Stomach (tissue), 8 donors: ENCODE measurements at regions not wholly inside any gene's neighbourhood (a gene's known extent, or its start where the extent isn't known, plus 50 kb on each side); places are given as distances from the start of the nearest gene placed in this dataset.

ENCODE experiments used
- DNase-seq, 2 donors: peaks; one replicate each; pipeline versions ENCODE4 v3.0.0 to v3.0.0-alpha.2; 2013 to 2019
- H3K27ac ChIP-seq, 5 donors: fragments of 200-600 bp in 4 of 5; sonication (generic) in 4 of 5; one replicate each; pipeline ENCODE4 v1.5.1; 2013 to 2019; ENCODE audit warnings: mild to moderate bottlenecking in 1 of 5, moderate library complexity in 1 of 5
- H3K27me3 ChIP-seq, 3 donors: fragments of 200-600 bp; sonication (generic); one replicate each; pipeline ENCODE4 v1.5.1; 2017 to 2019; ENCODE audit warnings: mixed run types in 1 of 3
- H3K36me3 ChIP-seq, 4 donors: fragments of 200-600 bp; sonication (generic); 1 replicate in 3 of 4; 2 replicates in 1 of 4; pipeline ENCODE4 v1.5.1; 2016 to 2019
- H3K4me1 ChIP-seq, 4 donors: fragments of 200-600 bp; sonication (generic); one replicate each; pipeline ENCODE4 v1.5.1; 2016 to 2019
- H3K4me3 ChIP-seq, 4 donors: fragments of 200-600 bp; sonication (generic) in 3 of 4; one replicate each; pipeline ENCODE4 v1.5.1; 2016 to 2019; ENCODE audit warnings: mild to moderate bottlenecking in 1 of 4
- H3K9me3 ChIP-seq, 4 donors: fragments of 200-600 bp; sonication (generic); one replicate each; pipeline ENCODE4 v1.5.1; 2016 to 2019
- CTCF ChIP-seq, 7 experiments: fragments of 450-650 bp in 4 of 7; fragments of 200-600 bp in 3 of 7; sonication (generic) in 3 of 7; IDR thresholded peaks; one replicate each; pipeline ENCODE4 v1.5.1; 2016 to 2019; ENCODE audit warnings: antibody characterized with exemption in 7 of 7, control low read depth in 2 of 7, mild to moderate bottlenecking in 1 of 7
- EP300 ChIP-seq: sonication (generic); formaldehyde crosslinking; IDR thresholded peaks from one replicate; pipeline ENCODE4 v1.6.1; 2017; ENCODE audit warnings: antibody characterized with exemption
- POLR2A ChIP-seq, 4 donors: fragments of 450-650 bp; IDR thresholded peaks; one replicate each; pipeline ENCODE4 v1.6.1; 2016; ENCODE audit warnings: antibody characterized with exemption in 4 of 4, control low read depth in 2 of 4, mild to moderate bottlenecking in 1 of 4, moderate library complexity in 1 of 4
- POLR2AphosphoS5 ChIP-seq, 3 donors: sonication (generic); formaldehyde crosslinking; IDR thresholded peaks; one replicate each; pipeline ENCODE4 v1.6.1; 2016; ENCODE audit warnings: antibody characterized with exemption in 3 of 3
- WGBS, 5 donors: extraction: QIAGEN DNeasy Blood & Tissue Kit in 3 of 5; methylation state at CpG; one replicate each; pipeline versions ENCODE4 v1.1.5 to v1.1.7; 2013 to 2018; 5-methylcytosine and 5-hydroxymethylcytosine counted together
- intact Hi-C: fragments of 100-400 bp; cut with DNase I; formaldehyde crosslinking; loops from one replicate; pipeline ENCODE4 v1.15.1; 2023; ENCODE audit warnings: low total_unique reads
- donor health status: healthy with polysubstance abuse.
- donor health status: Bipolar disorder and iron deficiency.
- donor health status: healthy.

DNA sequence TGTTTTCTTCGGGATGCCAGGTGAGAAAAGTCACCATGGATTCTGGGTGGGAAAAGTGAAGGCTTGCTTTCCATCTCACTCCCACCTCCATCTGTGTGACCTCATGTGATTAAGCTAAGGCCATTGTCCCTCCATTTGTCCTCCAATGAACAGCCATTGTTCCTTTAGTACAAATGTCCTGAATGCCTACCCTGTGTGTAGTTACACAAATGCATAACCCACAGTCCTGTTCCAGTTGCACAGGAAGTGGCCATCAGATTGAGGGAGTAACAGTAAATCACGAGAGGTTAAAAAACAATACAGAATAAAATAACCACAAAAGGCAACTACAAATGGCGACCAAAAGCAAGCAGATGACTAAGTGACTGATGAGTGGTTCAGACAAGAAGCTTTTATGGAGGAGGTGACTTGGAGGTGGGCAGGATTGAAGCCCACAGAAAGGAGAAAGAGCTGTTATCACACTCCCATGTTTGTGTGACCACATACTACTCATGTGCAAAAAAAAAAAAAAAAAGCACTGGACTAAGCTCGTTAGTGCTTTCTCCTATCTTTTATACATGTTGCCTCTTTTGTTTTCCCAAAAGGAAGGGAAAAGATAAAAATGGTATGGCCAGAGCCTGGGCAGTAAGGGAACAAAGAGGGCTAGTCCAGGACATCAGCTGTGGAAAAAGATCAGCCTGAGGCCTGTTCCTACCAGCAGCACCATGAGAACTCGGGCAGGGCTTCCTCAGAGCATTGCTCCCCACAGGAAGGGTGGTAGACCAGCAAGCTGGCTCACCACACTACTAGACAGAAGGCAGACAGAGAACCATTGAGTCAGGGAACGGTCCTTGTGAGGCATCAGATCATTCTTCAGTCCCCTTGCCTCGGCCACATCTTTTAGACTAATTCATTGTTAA lies 111.0 kb downstream of the TFAP2A start:
- Histone ChIP-seq H3K4me3 (no peak overlapping the region), H3K9me3 (no peaks in the 10 kb centered on the region), H3K36me3 (no peaks in the 10 kb centered on the region), H3K4me1 (no peaks in the 10 kb centered on the region), H3K27ac (no peak overlapping the region), H3K27me3 (no peaks in the 10 kb centered on the region)
- no peak for DNase-seq
- intact Hi-C loops, result no loop called here
- TF ChIP-seq POLR2AphosphoS5 (IDR thresholded peaks at IDR 0.05), result no peak
- 63 to 70% (median 65%) methylated on average over 7 of the region's 7 CpGs for WGBS, 5 donors

DNA sequence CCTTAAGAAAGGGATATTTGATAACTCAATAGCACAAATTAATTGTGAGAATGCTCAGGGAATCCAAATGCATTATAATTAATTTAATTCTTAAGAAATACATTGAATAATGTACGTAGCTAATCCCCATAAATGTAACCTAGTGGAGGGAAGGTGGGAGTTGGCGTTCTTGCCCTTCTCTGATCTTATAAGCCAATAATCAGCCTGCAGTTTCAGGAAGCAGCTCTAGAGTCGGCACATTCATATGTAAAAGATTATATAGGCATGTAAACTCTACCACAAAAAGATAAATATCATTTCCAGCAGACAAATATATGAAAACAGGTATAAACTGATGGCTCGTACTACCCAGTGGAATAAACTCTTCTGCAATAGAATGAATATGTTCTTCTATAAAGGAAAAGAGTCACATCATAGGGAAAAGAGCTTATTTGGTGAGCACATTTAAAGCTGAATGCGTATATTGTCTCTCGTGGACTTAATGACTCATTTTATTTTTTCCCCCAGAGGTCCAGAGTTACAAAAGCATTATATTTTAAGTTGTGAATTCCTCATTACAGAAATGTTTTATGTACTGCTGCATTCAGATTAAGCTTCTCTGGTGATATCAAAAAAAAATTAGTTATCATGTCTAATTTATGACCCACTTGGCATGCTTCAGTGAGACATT lies 112.2 kb downstream of the TFAP2A start:
- no peak for DNase-seq
- no peaks in the 10 kb centered on the region for H3K4me1 ChIP-seq
- H3K4me3 ChIP-seq, result no peak overlapping the region
- TF ChIP-seq POLR2A (IDR thresholded peaks at IDR 0.05) (no peak), EP300 (no peak), POLR2AphosphoS5 (IDR thresholded peaks at IDR 0.05) (no peak), CTCF (IDR thresholded peaks at IDR 0.05) (no peak)
- H3K36me3 ChIP-seq, result no peaks in the 10 kb centered on the region
- H3K9me3 ChIP-seq, result no peaks in the 10 kb centered on the region
- no peaks in the 10 kb centered on the region for H3K27me3 ChIP-seq
- intact Hi-C loops, result no loop called here
- 67 to 79% (median 71%) methylated on average over 6 of the region's 6 CpGs for WGBS, 5 donors
- H3K27ac ChIP-seq, result no peak overlapping the region

- Histone ChIP-seq H3K36me3 (no peaks in the 10 kb centered on the region), H3K9me3 (no peaks in the 10 kb centered on the region), H3K4me3 (no peak overlapping the region), H3K4me1 (no peaks in the 10 kb centered on the region), H3K27ac (no peak overlapping the region), H3K27me3 (no peaks in the 10 kb centered on the region)
- intact Hi-C loops, result no loop called here
- TF ChIP-seq EP300, result no peak
- TF ChIP-seq POLR2AphosphoS5 (IDR thresholded peaks at IDR 0.05), result no peak
- TF ChIP-seq CTCF (IDR thresholded peaks at IDR 0.05), result no peak
- TF ChIP-seq POLR2A (IDR thresholded peaks at IDR 0.05), result no peak
- no peak for DNase-seq
- WGBS, 5 donors, result 45 to 100% (median 89%) methylated on average over 2 of the region's 2 CpGs
Observed at GRCh38 chr6:10300071-10300470, 114.8 kb downstream of the TFAP2A start.

GRCh38 chr6:10297832-10298231 lies 117.0 kb downstream of the TFAP2A start:
- intact Hi-C loops, result no loop called here
- Histone ChIP-seq H3K27me3 (no peaks in the 10 kb centered on the region), H3K4me1 (no peaks in the 10 kb centered on the region), H3K4me3 (no peak overlapping the region), H3K9me3 (no peaks in the 10 kb centered on the region), H3K27ac (no peak overlapping the region), H3K36me3 (no peaks in the 10 kb centered on the region)
- TF ChIP-seq EP300 (no peak), POLR2AphosphoS5 (IDR thresholded peaks at IDR 0.05) (no peak), POLR2A (IDR thresholded peaks at IDR 0.05) (no peak), CTCF (IDR thresholded peaks at IDR 0.05) (no peak)
- no peak for DNase-seq
- WGBS, 5 donors, result 37 to 47% (median 41%) methylated on average over 4 of the region's 4 CpGs

- DNase-seq, result no peak
- TF ChIP-seq POLR2A (IDR thresholded peaks at IDR 0.05) (no peak), CTCF (IDR thresholded peaks at IDR 0.05) (no peak), EP300 (no peak), POLR2AphosphoS5 (IDR thresholded peaks at IDR 0.05) (no peak)
- Histone ChIP-seq H3K4me1 (peaks cover 0 to 6% (median 0%) of the 10 kb centered on the region in 4 donors), H3K4me3 (no peak overlapping the region), H3K27me3 (no peaks in the 10 kb centered on the region), H3K9me3 (no peaks in the 10 kb centered on the region), H3K27ac (no peak overlapping the region), H3K36me3 (no peaks in the 10 kb centered on the region)
- intact Hi-C loops, result no loop called here
Observed at GRCh38 chr6:10278746-10279145, 136.1 kb downstream of the TFAP2A start.
